Stimulated activated CD4-positive, alpha-beta T cell treated with anti-CD3 and anti-CD28 coated beads, Interleukin-1b, Interleukin-23, amount 100 ng/mL, for 48 hours (primary cell): ENCODE measurements at regions not wholly inside any gene's neighbourhood (a gene's known extent, or its start where the extent isn't known, plus 50 kb on each side); places are given as distances from the start of the nearest gene placed in this dataset.
"Not testable (repeated sequence)": the region's sequence is repeated elsewhere in the genome, so short reads cannot be mapped to it uniquely, and the experiment has no call there.

Source experiments
- DNase-seq: peaks from one replicate; pipeline ENCODE4 v3.0.0-alpha.2; 2020

DNA sequence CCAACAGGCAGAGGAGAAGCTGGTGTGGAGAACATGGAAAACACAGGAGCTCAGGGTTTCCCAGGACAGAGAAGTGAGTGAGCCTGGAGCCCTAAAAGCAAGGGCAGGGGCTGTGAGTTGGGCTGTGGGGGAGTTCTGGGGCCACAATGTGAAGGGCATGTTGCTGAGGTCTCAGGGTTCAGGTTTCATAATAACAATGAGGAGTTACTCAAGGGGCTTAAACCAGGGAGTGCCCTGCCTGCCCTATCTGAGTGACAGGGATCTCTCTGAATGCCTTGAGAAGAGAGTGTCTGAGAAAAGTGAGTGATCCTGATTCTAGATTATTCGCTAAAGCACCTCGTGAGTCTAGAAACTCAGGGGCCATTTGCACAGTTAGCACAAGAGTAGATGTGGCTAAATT lies 129.6 kb downstream of the VPREB1 start:
- DNase-seq = no peak

DNA sequence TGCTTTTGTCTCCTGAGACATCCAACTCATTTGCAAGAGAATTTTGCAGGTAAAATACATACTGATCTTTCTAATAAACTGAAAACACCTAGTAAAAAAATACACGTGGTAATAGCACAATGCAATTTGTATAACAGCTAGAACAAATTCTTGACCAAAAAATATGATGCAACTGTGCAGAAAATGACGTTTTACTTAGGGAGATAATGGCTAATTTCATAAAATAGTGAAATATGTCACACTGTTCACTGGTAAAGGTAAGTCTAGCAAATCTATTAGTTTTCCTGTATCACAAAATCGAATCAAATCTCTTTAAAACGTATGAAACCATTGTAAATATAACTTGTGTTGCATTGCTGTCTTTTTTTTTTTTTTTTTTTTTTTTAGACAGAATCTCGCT lies 130.0 kb downstream of the VPREB1 start:
- DNase-seq = no peak

DNA sequence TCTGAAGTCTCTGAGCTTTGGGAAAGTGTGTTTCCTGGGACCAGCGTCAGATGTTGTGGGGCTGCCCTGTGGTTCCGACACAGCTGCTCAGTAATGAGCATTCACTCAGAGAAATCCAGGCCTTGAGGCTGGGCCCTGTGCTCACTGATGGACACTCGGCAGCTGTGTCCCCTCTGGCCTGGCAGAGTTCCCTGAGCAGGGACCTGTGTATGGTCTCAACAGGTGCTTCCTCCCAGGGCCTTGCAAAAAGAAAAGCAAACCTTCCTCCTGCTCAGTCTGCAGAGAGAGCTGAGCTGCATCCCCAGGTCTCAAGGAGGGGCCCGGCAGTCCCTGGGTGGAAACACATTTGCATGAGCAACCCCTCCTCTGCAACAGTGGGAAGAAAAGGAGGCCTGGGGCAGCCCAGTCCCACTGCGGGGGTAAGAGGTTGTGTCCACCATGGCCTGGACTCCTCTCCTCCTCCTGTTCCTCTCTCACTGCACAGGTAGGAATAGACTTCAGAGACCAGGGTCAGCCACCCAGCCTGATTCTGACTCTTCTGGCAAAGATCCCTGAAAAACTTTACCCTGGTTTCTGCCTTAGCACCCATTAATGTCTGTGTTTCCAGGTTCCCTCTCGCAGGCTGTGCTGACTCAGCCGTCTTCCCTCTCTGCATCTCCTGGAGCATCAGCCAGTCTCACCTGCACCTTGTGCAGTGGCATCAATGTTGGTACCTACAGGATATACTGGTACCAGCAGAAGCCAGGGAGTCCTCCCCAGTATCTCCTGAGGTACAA lies 131.2 kb downstream of the VPREB1 start:
- no peak for DNase-seq

DNA sequence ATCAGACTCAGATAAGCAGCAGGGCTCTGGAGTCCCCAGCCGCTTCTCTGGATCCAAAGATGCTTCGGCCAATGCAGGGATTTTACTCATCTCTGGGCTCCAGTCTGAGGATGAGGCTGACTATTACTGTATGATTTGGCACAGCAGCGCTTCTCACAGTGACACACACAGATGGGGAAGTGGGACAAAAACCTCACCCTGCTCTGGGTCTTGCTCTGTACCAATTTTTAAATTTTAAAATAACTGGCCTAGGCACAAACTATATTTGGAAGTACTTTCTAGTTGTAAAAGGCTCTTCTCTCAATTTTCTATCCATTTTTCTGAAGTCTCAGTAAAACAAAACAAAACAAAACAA lies 131.7 kb downstream of the VPREB1 start:
- no peak for DNase-seq

DNA sequence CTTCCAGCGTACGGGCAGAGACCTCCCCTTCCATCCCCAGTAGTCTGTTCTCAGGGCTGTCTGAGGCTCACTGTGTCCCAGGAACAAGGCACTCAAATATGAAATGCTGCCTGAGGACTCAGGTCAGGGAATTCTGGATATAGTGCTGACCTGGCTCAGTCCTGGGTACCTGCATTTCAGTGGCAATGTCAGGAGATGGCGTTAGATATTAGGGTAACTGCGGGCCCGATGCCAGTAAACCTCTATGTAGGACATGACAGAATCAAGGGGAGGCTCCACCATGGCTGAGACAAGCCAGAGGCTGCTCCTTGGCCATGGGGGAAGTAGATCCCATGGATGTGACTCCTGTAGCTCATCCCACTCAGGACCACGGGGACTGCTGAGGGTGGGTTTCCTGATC lies 131.7 kb downstream of the ZNF280B start:
- not testable (repeated sequence) for DNase-seq

DNA sequence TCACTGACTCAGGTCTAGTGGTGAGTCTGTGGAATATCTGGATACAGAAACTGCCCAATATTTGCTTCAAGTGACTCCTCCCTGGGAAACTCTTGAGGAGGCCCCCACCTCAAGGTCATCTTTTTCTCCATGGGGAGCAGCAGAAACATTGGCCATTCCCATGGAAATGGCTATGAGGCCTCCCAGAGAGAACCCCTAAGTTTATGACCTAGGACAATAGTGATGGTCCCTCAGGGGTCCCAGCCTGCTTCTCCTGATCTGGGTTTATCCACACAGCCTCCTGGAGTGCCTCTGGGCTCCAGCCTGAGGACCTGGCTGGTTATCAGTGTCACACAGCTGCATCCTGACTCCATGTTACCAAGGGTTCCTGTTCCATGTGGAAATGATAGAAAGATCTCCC lies 131.2 kb downstream of the ZNF280B start:
- no peak for DNase-seq

DNA sequence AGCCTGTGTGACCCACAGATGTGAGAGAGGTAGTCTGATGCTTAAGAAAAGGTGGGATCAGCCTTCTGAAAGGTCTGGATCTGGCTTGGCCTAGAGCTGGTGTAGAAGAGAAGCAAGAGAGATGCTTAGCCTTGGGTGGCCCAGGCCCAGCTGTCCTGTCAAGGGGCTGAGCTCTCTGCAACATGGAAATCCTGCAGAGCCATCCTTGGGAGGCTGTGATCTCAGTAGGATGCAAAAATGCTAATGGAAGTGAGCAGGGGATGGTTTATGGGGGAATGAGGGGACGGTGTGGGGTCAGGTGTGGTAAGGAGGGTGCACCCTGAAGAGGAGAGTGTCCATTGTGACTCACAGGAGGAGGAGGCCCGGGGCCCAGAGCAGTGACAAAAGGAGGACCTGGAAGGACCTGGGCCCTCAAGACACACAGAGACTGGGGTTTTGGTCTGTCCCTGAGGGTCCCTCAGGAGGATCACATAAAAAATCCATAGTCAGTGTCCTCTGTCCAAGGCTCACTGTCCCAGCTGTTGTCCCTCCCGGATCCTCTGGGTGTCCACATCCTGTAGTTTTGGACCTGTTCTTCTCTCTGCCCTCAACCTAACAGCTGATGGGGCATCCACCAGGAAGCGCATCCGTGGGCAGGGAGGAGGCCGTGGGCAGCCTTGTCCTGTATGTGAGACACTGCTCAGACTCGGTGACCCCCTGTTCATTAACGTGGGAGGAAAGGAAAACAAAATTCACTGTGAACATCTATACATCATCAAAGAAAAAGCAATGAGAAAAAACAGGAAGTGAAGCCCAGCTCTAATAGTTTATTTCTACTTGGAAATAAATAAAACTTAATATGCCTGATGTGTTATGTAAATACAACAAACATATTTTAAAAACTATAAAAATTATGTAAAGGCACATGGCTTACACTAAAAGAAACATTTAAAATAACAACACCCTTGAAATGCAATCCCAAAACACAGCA lies 129.8 kb downstream of the ZNF280B start:
- no peak for DNase-seq

DNA sequence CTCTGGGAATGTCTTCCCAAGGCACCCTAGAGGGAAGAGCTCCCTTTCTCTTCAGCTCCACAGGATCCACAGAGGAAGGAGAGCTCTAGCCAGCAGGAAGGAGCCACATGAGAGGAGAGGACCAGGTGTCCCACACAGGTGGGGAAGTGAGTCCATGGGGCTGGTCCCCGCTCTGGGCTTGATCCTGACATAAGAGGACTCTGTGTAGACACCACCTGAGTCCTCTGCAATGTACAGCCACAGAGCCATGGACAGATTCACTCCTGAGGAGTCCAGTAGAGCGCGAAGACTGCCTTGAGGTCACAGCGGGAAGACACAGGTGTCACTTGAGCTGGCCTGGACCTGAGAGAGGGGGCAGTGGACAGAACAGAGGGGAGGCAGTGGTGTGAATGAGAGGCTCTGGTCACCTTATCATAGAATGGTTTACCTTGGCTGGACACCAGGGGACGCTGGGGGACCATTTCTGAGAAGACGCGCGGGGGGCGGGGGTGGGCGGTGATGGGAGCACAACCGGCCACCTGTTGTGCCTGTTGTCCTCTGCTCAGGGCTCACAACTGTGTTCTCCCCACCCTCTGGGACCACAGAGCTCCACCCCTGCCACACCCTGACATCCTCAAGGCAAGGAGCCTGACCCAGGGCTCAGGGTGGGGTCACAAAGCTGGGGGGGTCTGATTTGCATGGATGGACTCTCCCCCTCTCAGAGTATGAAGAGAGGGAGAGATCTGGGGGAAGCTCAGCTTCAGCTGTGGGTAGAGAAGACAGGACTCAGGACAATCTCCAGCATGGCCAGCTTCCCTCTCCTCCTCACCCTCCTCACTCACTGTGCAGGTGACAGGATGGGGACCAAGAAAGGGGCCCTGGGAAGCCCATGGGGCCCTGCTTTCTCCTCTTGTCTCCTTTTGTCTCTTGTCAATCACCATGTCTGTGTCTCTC lies 128.2 kb downstream of the ZNF280B start:
- no peak for DNase-seq

DNA sequence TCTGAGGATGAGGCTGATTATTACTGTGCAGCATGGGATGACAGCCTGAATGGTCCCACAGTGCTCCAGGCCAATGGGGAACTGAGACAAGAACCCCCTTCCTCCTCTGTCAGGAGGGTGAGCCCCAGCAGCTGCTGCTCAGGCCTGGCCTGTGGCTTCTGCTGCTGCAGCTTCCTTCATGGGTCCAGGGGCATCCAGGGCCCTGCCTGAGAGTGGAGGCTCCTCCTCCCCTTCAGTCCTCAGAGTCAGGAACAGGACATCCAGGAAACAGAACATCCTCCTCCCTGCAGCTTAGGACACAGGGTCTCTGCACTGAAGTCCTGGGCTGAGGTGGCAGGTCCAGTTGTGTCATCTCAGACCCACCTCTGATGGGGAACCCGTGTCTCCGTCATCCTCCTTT lies 127.2 kb downstream of the ZNF280B start:
- not testable (repeated sequence) for DNase-seq

DNA sequence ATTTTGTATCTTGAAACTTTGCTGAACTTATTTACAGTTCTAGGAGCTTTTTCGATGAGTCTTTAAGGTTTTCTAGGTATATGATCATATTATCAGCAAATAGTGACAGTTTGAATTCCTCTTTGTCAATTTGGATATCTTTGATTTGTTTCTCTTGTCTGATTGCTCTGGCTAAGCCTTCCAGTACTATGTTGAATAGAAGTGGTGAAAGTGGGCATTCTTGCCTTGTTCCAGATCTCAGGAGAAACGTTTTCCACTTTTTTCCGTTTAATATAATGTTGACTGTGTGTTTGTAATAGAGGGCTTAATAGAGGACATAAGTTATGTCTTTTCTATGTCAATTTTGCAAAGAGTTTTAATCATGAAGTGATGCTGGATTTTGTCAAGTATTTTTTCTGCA lies 124.3 kb downstream of the ZNF280B start:
- no peak for DNase-seq

DNA sequence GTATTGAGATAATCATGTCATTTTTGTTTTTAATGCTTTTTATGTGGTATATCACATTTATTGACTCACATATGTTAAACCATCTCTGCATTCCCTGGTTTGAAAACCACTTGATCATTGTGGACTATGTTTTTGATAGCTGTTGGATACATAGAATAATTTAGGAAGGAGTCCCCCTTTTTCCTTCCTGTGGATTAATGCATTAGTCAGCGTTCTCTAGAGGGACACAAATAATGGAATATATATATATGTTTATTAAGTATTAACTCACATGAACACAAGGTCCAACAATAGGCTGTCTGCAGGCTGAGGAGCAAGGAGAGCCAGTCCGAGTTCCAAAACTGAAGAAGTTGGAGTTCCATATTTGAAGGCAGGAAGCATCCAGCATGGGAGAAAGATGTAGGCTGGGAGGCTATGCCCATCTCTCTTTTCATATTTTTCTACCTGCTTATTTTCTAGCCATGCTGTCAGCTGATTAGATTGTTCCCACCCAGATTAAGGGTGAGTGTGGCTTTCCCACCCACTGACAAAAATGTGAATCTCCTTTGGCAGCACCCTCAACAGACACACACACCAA lies 123.8 kb downstream of the ZNF280B start:
- no peak for DNase-seq

DNA sequence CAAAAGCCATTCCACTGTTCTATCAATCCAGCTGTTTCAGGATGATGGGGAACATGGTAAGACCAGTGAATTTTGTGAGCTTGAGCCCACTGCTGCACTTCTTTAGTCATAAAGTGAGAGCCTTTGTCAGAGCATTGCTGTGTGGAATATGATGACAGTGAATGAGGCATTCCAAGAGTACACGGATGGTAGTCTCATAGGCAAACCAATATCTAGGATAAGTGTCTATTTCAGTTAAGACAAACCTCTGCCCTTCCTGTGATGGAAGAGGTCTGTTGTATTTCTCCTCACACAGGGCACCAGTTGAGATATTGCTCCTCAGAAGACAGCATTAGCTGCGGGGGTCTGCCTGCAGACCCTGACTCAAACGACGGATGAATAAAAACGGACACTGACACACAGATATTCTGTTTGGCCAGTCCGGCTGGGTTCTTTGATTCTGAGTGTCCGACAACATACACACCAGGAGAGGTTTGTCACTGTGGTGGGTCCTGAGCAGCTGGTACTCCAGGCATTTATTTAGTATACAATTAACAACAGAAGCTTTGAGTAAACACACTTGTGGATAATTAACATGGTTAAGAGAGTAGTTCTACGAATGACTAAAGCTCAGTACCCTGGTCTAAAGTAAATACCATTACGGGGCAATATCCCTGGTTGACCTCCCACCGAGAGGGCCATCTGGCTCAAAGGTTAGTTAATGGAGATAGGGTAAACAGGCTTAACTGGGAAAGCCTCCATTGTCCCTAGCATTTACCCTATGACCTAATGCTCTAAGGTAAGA lies 121.7 kb downstream of the ZNF280B start:
- no peak for DNase-seq

DNA sequence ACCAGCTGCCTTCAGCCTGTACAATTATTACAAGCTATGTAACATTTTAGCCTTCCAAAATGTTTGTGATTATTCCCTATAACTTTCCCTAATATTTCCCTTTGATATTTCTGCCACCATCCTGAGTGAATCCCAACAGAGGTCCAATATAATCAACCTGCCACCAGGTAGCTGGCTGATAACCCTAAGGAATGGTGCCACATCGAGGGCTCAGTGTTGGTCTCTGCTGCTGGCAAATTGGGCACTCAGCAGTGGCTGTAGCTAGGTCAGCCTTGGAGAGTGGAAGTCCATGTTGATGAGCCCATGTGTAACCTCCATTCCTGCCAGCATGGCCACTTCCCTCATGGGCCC lies 121.2 kb downstream of the ZNF280B start:
- no peak for DNase-seq

DNA sequence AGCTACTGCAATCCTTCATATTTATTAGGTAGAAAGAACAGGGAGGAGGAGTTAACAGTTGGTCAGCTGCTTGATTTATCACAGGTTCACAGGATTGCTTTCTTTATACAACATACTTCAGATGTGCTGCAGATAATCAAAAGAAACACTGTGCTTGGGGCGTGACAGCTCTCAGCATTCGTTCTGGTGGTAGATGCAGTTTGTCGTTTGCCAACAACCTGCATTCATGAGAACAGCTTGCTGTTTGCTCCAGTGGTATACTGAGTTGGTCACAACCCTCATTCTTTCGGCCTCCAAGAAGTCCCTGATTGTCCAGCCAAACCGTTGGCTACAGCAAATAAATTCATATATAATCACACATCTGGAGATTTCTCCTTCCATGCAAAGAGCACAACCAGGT lies 120.5 kb downstream of the ZNF280B start:
- DNase-seq = no peak

DNA sequence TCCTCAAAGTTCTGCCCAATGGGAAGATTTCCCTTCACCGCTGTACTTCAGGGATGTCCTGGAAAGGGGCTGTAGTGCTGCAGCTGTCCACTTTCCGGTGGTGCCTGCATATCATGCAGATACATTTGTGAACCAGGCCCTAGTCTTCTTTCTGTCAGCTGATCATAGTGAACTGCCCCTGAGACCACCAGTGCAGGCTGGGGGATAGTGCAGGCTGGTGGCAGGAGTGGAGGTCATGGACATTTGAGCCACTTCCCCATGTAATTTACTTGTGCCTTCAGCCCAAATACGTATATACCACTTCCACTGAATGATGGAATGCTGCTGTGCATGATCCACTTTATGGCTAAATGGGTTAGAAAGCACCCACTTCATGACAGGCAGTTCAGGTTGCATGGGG lies 120.0 kb downstream of the ZNF280B start:
- DNase-seq = no peak

DNA sequence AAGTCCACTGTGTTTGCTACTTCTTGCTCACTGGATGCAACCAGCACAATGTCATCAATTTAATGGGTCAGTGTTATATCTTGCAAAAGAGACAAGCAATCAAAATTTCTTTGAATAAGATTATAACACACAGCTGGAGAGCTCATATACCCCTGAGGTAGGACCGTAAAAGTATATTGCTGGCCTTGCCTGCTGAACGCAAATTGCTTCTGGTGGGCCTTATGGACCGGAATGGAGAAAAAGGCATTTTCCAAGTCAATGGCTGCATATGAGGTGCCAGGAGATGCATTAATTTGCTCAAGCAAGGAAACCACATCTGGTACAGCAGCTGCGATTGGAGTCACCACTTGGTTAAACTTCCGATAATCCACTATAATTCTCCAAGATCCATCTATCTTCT lies 119.1 kb downstream of the ZNF280B start:
- no peak for DNase-seq

DNA sequence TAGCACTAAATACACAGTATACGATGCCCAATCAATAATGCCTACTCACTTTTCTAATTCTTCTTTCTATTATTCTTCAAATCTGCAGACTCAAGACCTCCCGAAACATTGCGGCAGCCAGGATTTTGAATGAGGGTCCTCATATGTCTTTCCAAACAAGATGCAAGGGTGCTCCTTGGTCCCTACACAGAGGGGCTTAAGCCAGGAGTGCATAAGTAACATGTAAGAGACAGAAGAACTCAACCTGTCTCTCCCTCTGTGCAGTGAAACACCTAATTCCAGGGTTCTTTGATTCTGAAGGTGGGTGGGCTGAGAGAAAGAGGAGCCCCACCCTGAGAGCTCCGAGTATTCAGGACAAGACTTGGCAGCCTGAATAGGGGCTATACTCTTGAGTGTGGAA lies 117.6 kb downstream of the ZNF280B start:
- no peak for DNase-seq

DNA sequence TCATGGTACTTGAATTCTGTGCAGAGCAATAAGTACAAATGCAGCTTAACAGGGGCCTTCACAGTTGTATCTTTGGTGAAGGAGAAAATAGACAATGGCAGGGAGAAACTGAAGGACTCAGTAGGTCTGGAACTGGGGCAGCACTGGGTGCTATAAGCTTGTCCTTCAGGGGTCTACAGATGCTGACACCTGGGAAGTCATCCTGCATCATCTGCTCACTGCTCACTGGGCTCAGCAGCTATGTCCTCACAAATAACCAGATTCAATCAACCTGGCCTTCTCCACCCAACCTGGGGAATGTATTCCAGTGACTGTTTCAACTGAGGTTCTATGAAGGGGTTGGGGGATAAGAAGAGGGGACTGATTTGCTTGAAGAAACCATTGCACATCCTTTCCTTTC lies 117.0 kb downstream of the ZNF280B start:
- DNase-seq = no peak

DNA sequence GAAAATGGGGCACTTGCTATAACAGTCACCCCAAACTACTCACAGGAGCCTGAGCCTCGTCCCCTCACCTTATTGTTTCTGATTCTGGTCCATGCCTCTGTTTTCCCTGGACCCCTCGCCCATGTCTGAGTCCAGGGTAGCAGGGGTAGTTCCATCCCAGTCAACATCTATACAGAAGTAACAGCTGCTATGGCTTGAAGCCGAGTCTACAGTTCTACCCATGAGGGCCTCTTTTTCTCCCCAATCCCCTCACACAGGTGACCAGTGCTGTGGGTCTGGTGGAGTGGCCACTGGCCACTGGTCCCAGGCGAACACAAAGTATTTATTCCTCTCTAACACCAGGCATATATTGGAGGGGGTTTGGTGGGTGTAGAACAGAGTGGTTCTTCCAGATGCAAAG lies 116.4 kb downstream of the ZNF280B start:
- no peak for DNase-seq

DNA sequence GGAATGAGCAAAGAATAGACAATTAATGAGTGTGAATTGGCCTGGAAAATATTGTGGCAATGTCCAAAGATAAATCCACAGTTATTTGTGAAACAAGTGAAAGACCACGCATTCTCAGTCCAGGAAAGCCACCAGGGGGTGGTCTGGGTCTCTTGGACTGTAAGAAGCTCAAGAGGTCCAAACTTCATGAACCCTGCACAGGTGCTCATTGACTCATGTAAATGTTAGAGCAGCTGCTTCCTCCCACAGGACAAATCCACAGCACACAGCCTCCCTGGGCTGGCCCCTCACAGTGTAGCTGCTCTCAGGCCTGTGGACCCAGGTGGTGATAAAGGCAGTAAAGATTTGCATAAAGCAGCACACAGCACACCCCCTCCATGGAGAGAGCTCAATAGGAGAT lies 114.0 kb downstream of the ZNF280B start:
- DNase-seq = no peak

DNA sequence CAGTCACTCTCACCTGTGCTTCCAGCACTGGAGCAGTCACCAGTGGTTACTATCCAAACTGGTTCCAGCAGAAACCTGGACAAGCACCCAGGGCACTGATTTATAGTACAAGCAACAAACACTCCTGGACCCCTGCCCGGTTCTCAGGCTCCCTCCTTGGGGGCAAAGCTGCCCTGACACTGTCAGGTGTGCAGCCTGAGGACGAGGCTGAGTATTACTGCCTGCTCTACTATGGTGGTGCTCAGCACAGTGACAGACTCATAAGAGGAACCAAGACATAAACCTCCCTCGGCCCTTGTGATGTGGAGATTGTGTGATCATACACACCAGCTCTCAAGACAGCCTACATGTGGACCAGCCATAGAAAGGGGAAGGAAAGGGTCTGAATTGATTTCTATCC lies 113.3 kb downstream of the ZNF280B start:
- no peak for DNase-seq

DNA sequence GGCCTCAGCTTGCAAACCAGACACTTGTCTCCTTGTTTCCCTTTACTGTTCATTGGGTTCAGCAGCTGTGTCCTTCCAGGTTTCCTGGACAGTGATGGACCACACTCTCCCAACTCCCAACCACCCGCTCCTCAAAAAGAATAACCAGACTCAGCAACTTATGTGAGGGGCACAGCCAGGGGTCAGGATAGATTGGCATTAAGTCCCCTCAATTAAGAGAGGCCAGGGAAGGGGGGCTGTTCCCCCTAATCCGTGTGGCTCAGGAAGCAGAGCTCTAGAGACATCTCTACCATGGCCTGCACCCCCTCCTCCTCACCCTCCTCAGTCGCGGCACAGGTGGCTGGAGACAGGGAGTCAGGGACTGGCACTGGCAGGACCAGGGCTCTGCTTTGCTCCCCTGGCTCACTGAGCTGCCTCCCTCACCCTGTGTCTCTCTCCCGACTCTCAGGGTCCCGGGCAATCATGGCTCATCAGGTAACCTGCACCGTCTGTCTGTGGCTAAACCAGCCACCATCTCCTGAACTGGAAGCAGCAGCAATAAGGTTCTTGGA lies 111.7 kb downstream of the ZNF280B start:
- no peak for DNase-seq
